ENCODE measurements at regions not wholly inside any gene's neighbourhood (a gene's known extent, or its start where the extent isn't known, plus 50 kb on each side); places are given as distances from the start of the nearest gene placed in this dataset.

GRCh38 chr1:219273088-219273686, 99.5 kb downstream of the LYPLAL1 start (continued):
- TF ChIP-seq ZNF366 (tag by site-specific recombination; conservative IDR thresholded peaks at IDR 0.05) = peak; percentile 55
- no peak for TF ChIP-seq GLI4 (tag by site-specific recombination; IDR thresholded peaks at IDR 0.05)
- TF ChIP-seq ZNF623 (tag by site-specific recombination; IDR thresholded peaks at IDR 0.05) = no peak
- TF ChIP-seq SALL2 (tag by site-specific recombination; IDR thresholded peaks at IDR 0.05; ENCODE audit: borderline replicate concordance) = no peak
- no peak for TF ChIP-seq ZNF621 (tag by site-specific recombination; IDR thresholded peaks at IDR 0.05)
- peak; percentile 55; the same call in 1 of the 2 replicates for TF ChIP-seq ZNF184 (tag by site-specific recombination; IDR thresholded peaks at IDR 0.05)
- no peak for TF ChIP-seq ZNF223 (tag by site-specific recombination; IDR thresholded peaks at IDR 0.05)
- no peak for TF ChIP-seq ZNF133 (tag by site-specific recombination; IDR thresholded peaks at IDR 0.05)
- TF ChIP-seq ZNF391 (tag by site-specific recombination; IDR thresholded peaks at IDR 0.05; ENCODE audit: borderline replicate concordance, low read depth) = 0 out of 2 replicates have a peak, but pooled peaks have one; percentile 38
- no peak for TF ChIP-seq ZNF248 (tag by site-specific recombination; IDR thresholded peaks at IDR 0.05)
- TF ChIP-seq HOXC10 (CRISPR knock-in tag; IDR thresholded peaks at IDR 0.05) = no peak

- TF ChIP-seq ZBTB7A (tag by site-specific recombination; IDR thresholded peaks at IDR 0.05; ENCODE audit: low read depth) = no peak
- TF ChIP-seq ZBTB17 (tag by site-specific recombination; IDR thresholded peaks at IDR 0.05) = 0 out of 2 replicates have a peak, but pooled peaks have one; percentile 26
- TF ChIP-seq PRDM6 (tag by site-specific recombination; IDR thresholded peaks at IDR 0.05) = peak; percentile 2; the same call in 1 of the 2 replicates
- TF ChIP-seq ZNF335 (tag by site-specific recombination; conservative IDR thresholded peaks at IDR 0.05) = peak; percentile 21; the same call in 1 of the 2 replicates
- TF ChIP-seq GLIS1 (tag by site-specific recombination; IDR thresholded peaks at IDR 0.05) = peak; percentile 47; the same call in 1 of the 2 replicates
- TF ChIP-seq ZNF114 (tag by site-specific recombination; IDR thresholded peaks at IDR 0.05) = no peak
- peak; percentile 68; the same call in 1 of the 2 replicates for TF ChIP-seq ZNF214 (tag by site-specific recombination; IDR thresholded peaks at IDR 0.05; ENCODE audit: borderline replicate concordance)
- Histone ChIP-seq H3K9me3 (ENCODE audit: control insufficient read depth, insufficient read depth, low read depth, low read length) (no peaks in the 10 kb centered on the region), H3K4me1 (ENCODE audit: control insufficient read depth, insufficient read depth, low read length) (peaks cover 11% of the 10 kb centered on the region), H3K27ac (ENCODE audit: extremely low read depth, low read depth, low read length) (peak overlapping the region; percentile 25; the same call in 1 of the 2 replicates), H3K36me3 (ENCODE audit: control insufficient read depth in 2 of 2, insufficient read depth in 1 of 2, low read length in 2 of 2) (no peaks in the 10 kb centered on the region), H3K4me3 (ENCODE audit: low read depth, low read length) (no peak overlapping the region)
- ChIA-PET CTCF (interaction anchor here (0.8 kb wide), 1 partner anchor 8 kb away, joined by 3 read pairs; no protein-coding TSS in a partner anchor), POLR2A (interaction anchor here (0.7 kb wide), 1 partner anchor 7 kb away, joined by 4 read pairs; no protein-coding TSS in a partner anchor)
Observed at GRCh38 chr1:219271818-219272535, 98.3 kb downstream of the LYPLAL1 start.

- Histone ChIP-seq H3K4me1 (ENCODE audit: control insufficient read depth, insufficient read depth, low read length) (peaks cover 20% of the 10 kb centered on the region), H3K36me3 (ENCODE audit: control insufficient read depth in 2 of 2, insufficient read depth in 1 of 2, low read length in 2 of 2) (no peaks in the 10 kb centered on the region), H3K4me3 (ENCODE audit: low read depth, low read length) (no peak overlapping the region), H3K27ac (ENCODE audit: extremely low read depth, low read depth, low read length) (no peak overlapping the region), H3K9me3 (ENCODE audit: control insufficient read depth, insufficient read depth, low read depth, low read length) (no peaks in the 10 kb centered on the region)
- TF ChIP-seq ZNF37A (tag by site-specific recombination; IDR thresholded peaks at IDR 0.05) (no peak), REPIN1 (tag by site-specific recombination; IDR thresholded peaks at IDR 0.05; ENCODE audit: low read depth) (no peak), ZNF169 (tag by site-specific recombination; IDR thresholded peaks at IDR 0.05) (no peak), ZBTB8A (tag by site-specific recombination; IDR thresholded peaks at IDR 0.05) (no peak), ZNF24 (tag by site-specific recombination; IDR thresholded peaks at IDR 0.05) (no peak), ZNF426 (tag by site-specific recombination; IDR thresholded peaks at IDR 0.05) (no peak), ZBTB26 (tag by site-specific recombination; optimal IDR thresholded peaks at IDR 0.05) (no peak), ZNF561 (tag by site-specific recombination; IDR thresholded peaks at IDR 0.05; ENCODE audit: borderline replicate concordance) (no peak)
- ChIA-PET POLR2A (no interaction called here), CTCF (interaction anchor here (0.6 kb wide), 1 partner anchor 55 kb away, joined by 3 read pairs; no protein-coding TSS in a partner anchor)
Observed at GRCh38 chr1:219269171-219269570, 95.5 kb downstream of the LYPLAL1 start.
